HS-5 (cell line): ENCODE measurements at regions not wholly inside any gene's neighbourhood (a gene's known extent, or its start where the extent isn't known, plus 50 kb on each side); places are given as distances from the start of the nearest gene placed in this dataset.
"Not testable (repeated sequence)": the region's sequence is repeated elsewhere in the genome, so short reads cannot be mapped to it uniquely, and the experiment has no call there.

ENCODE experiments used
- DNase-seq: peaks from one replicate; pipeline ENCODE4 v3.0.0-alpha.2; 2012; ENCODE audit warnings: low read depth

GRCh38 chr16:55062442-55062841 is 131.8 kb downstream of the IRX5 start:
- DNase-seq: peak; percentile 9

- DNase-seq: no peak
These were observed 142.3 kb downstream of the IRX5 start for GRCh38 chr16:55072976-55073375.

GRCh38 chr16:55073830-55074229 is 143.2 kb downstream of the IRX5 start:
- DNase-seq: no peak

GRCh38 chr16:55075208-55075607 is 144.5 kb downstream of the IRX5 start:
- not testable (repeated sequence) for DNase-seq

- DNase-seq: no peak
These were observed 145.4 kb downstream of the IRX5 start for GRCh38 chr16:55076053-55076452.

- no peak for DNase-seq
These were observed 146.6 kb downstream of the IRX5 start for GRCh38 chr16:55077266-55077665.

- DNase-seq: no peak
These were observed 147.5 kb downstream of the IRX5 start for GRCh38 chr16:55078153-55078552.

GRCh38 chr16:55078699-55079410 is 148.2 kb downstream of the IRX5 start:
- DNase-seq: no peak

GRCh38 chr16:55081622-55082590 is 151.2 kb downstream of the IRX5 start:
- no peak for DNase-seq

GRCh38 chr16:55082591-55082976 is 151.9 kb downstream of the IRX5 start:
- no peak for DNase-seq

GRCh38 chr16:55083052-55083451 is 152.4 kb downstream of the IRX5 start:
- no peak for DNase-seq

- no peak for DNase-seq
These were observed 157.4 kb downstream of the IRX5 start for GRCh38 chr16:55088098-55088497.

- no peak for DNase-seq
These were observed 158.9 kb downstream of the IRX5 start for GRCh38 chr16:55089600-55089999.

- DNase-seq: no peak
These were observed 160.7 kb downstream of the IRX5 start for GRCh38 chr16:55091213-55091870.

- DNase-seq: no peak
These were observed 161.2 kb downstream of the IRX5 start for GRCh38 chr16:55091871-55092230.

- DNase-seq: no peak
These were observed 169.4 kb downstream of the IRX5 start for GRCh38 chr16:55100100-55100499.

- no peak for DNase-seq
These were observed 170.4 kb downstream of the IRX5 start for GRCh38 chr16:55101026-55101425.

GRCh38 chr16:55102077-55102476 is 171.4 kb downstream of the IRX5 start:
- no peak for DNase-seq

- no peak for DNase-seq
These were observed 171.9 kb downstream of the IRX5 start for GRCh38 chr16:55102531-55102930.

- no peak for DNase-seq
These were observed 177.2 kb downstream of the IRX5 start for GRCh38 chr16:55107851-55108250.

- DNase-seq: no peak
These were observed 182.5 kb downstream of the IRX5 start for GRCh38 chr16:55113210-55113609.

- DNase-seq: no peak
These were observed 184.8 kb downstream of the IRX5 start for GRCh38 chr16:55115506-55115905.
